ENCODE measurements at regions not wholly inside any gene's neighbourhood (a gene's known extent, or its start where the extent isn't known, plus 50 kb on each side); places are given as distances from the start of the nearest gene placed in this dataset.

DNA sequence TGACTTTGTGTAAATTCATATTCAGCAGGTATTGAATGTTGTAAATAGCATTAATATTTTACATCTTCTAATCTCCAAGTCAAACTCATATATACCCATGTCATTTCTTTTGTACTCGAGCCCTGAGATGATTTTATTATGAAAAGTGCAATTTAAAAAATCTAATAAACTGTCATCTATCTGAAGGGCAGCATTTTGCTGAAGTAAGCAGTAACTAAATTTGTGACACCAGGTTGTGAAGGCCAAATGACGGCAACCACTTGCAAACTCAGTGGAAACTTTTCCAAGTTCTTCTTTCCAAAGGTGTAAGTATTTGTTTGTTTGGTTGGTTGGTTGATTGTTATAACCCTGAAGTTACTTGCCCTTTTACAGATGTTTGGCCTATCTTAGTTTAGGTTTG is 188.3 kb downstream of the GPR37 start:
- Histone ChIP-seq H3K36me3 (ENCODE audit: control insufficient read depth, insufficient read depth, low read length) (no peaks in the 10 kb centered on the region), H3K27me3 (replicated peaks; ENCODE audit: control insufficient read depth, insufficient read depth, low read length, poor library complexity, severe bottlenecking) (no peaks in the 10 kb centered on the region), H3K4me1 (ENCODE audit: control insufficient read depth, insufficient read depth, low read length, poor library complexity, severe bottlenecking) (no peaks in the 10 kb centered on the region), H3K27ac (ENCODE audit: insufficient read depth, low read length, poor library complexity, severe bottlenecking) (no peak overlapping the region), H3K9me3 (ENCODE audit: control insufficient read depth, low read length) (no peaks in the 10 kb centered on the region), H3K4me3 (ENCODE audit: insufficient read depth, low read depth, low read length, poor library complexity, severe bottlenecking) (no peak overlapping the region)
- no peak for DNase-seq

GRCh38 chr7:124575176-124575575 is 190.4 kb downstream of the GPR37 start:
- H3K9me3 ChIP-seq (ENCODE audit: control insufficient read depth, low read length), result no peaks in the 10 kb centered on the region
- H3K36me3 ChIP-seq (ENCODE audit: control insufficient read depth, insufficient read depth, low read length), result no peaks in the 10 kb centered on the region
- no peaks in the 10 kb centered on the region for H3K27me3 ChIP-seq (replicated peaks; ENCODE audit: control insufficient read depth, insufficient read depth, low read length, poor library complexity, severe bottlenecking)
- DNase-seq, result no peak
- H3K27ac ChIP-seq (ENCODE audit: insufficient read depth, low read length, poor library complexity, severe bottlenecking), result no peak overlapping the region
- H3K4me3 ChIP-seq (ENCODE audit: insufficient read depth, low read depth, low read length, poor library complexity, severe bottlenecking), result no peak overlapping the region
- no peaks in the 10 kb centered on the region for H3K4me1 ChIP-seq (ENCODE audit: control insufficient read depth, insufficient read depth, low read length, poor library complexity, severe bottlenecking)

GRCh38 chr7:124570558-124570957 is 195.0 kb downstream of the GPR37 start:
- Histone ChIP-seq H3K27ac (ENCODE audit: insufficient read depth, low read length, poor library complexity, severe bottlenecking) (no peak overlapping the region), H3K4me1 (ENCODE audit: control insufficient read depth, insufficient read depth, low read length, poor library complexity, severe bottlenecking) (no peaks in the 10 kb centered on the region), H3K36me3 (ENCODE audit: control insufficient read depth, insufficient read depth, low read length) (no peaks in the 10 kb centered on the region), H3K4me3 (ENCODE audit: insufficient read depth, low read depth, low read length, poor library complexity, severe bottlenecking) (no peak overlapping the region), H3K9me3 (ENCODE audit: control insufficient read depth, low read length) (no peaks in the 10 kb centered on the region), H3K27me3 (replicated peaks; ENCODE audit: control insufficient read depth, insufficient read depth, low read length, poor library complexity, severe bottlenecking) (no peaks in the 10 kb centered on the region)
- DNase-seq, result no peak

- Histone ChIP-seq H3K4me1 (ENCODE audit: control insufficient read depth, insufficient read depth, low read length, poor library complexity, severe bottlenecking) (no peaks in the 10 kb centered on the region), H3K36me3 (ENCODE audit: control insufficient read depth, insufficient read depth, low read length) (no peaks in the 10 kb centered on the region), H3K9me3 (ENCODE audit: control insufficient read depth, low read length) (no peaks in the 10 kb centered on the region), H3K27me3 (replicated peaks; ENCODE audit: control insufficient read depth, insufficient read depth, low read length, poor library complexity, severe bottlenecking) (no peaks in the 10 kb centered on the region), H3K27ac (ENCODE audit: insufficient read depth, low read length, poor library complexity, severe bottlenecking) (no peak overlapping the region), H3K4me3 (ENCODE audit: insufficient read depth, low read depth, low read length, poor library complexity, severe bottlenecking) (no peak overlapping the region)
- no peak for DNase-seq
These were observed 199.0 kb downstream of the GPR37 start for GRCh38 chr7:124566583-124566982.

GRCh38 chr7:124557587-124557986 is 208.0 kb downstream of the GPR37 start:
- no peaks in the 10 kb centered on the region for H3K4me1 ChIP-seq (ENCODE audit: control insufficient read depth, insufficient read depth, low read length, poor library complexity, severe bottlenecking)
- H3K36me3 ChIP-seq (ENCODE audit: control insufficient read depth, insufficient read depth, low read length), result no peaks in the 10 kb centered on the region
- no peaks in the 10 kb centered on the region for H3K27me3 ChIP-seq (replicated peaks; ENCODE audit: control insufficient read depth, insufficient read depth, low read length, poor library complexity, severe bottlenecking)
- H3K27ac ChIP-seq (ENCODE audit: insufficient read depth, low read length, poor library complexity, severe bottlenecking), result no peak overlapping the region
- H3K9me3 ChIP-seq (ENCODE audit: control insufficient read depth, low read length), result no peaks in the 10 kb centered on the region
- no peak overlapping the region for H3K4me3 ChIP-seq (ENCODE audit: insufficient read depth, low read depth, low read length, poor library complexity, severe bottlenecking)
- no peak for DNase-seq

DNA sequence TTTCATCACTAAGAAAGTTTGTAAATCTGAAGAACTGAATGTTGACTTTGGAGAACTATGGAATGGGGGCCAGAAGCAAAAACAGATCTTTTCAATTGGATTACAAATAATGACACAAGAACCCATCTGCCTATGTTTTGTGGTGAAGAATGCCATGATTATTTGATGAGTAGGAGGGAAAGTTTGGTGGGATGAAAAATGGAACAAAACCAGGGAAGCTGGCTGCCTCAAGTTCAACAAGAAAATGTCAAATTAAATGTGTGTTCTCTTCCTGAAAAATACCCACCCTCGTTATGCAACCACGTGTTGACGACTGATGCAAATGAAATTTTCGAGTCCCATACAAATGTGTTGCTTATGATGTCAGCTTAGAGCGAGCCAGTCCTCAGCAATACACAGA is 208.5 kb downstream of the GPR37 start:
- H3K4me3 ChIP-seq (ENCODE audit: insufficient read depth, low read depth, low read length, poor library complexity, severe bottlenecking), result no peak overlapping the region
- no peaks in the 10 kb centered on the region for H3K36me3 ChIP-seq (ENCODE audit: control insufficient read depth, insufficient read depth, low read length)
- H3K27ac ChIP-seq (ENCODE audit: insufficient read depth, low read length, poor library complexity, severe bottlenecking), result no peak overlapping the region
- no peaks in the 10 kb centered on the region for H3K27me3 ChIP-seq (replicated peaks; ENCODE audit: control insufficient read depth, insufficient read depth, low read length, poor library complexity, severe bottlenecking)
- H3K4me1 ChIP-seq (ENCODE audit: control insufficient read depth, insufficient read depth, low read length, poor library complexity, severe bottlenecking), result no peaks in the 10 kb centered on the region
- no peak for DNase-seq
- no peaks in the 10 kb centered on the region for H3K9me3 ChIP-seq (ENCODE audit: control insufficient read depth, low read length)

GRCh38 chr7:124553502-124553901 is 212.1 kb downstream of the GPR37 start:
- no peaks in the 10 kb centered on the region for H3K36me3 ChIP-seq (ENCODE audit: control insufficient read depth, insufficient read depth, low read length)
- no peak overlapping the region for H3K27ac ChIP-seq (ENCODE audit: insufficient read depth, low read length, poor library complexity, severe bottlenecking)
- no peaks in the 10 kb centered on the region for H3K27me3 ChIP-seq (replicated peaks; ENCODE audit: control insufficient read depth, insufficient read depth, low read length, poor library complexity, severe bottlenecking)
- H3K4me1 ChIP-seq (ENCODE audit: control insufficient read depth, insufficient read depth, low read length, poor library complexity, severe bottlenecking), result no peaks in the 10 kb centered on the region
- no peak for DNase-seq
- no peaks in the 10 kb centered on the region for H3K9me3 ChIP-seq (ENCODE audit: control insufficient read depth, low read length)
- H3K4me3 ChIP-seq (ENCODE audit: insufficient read depth, low read depth, low read length, poor library complexity, severe bottlenecking), result no peak overlapping the region

DNA sequence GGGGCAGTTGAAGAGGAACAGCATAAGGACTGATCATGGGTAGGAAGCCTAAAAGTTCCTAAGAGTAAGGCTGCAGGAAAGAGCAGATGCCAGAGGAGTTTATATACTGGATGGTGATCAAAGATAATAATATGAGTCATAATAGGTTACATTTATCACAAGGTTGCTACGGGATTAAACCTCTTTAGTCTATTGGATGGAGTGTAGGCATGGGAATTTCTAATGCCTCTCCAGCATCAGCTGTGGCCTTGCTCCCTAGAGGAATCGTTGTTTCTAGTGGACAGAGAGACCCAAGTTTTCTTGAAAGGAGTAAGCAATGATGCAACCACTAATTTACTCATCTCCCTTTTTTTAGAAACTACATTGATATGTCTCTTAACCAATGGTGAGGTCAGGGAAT is 213.4 kb downstream of the GPR37 start:
- Histone ChIP-seq H3K4me3 (ENCODE audit: insufficient read depth, low read depth, low read length, poor library complexity, severe bottlenecking) (no peak overlapping the region), H3K9me3 (ENCODE audit: control insufficient read depth, low read length) (no peaks in the 10 kb centered on the region), H3K36me3 (ENCODE audit: control insufficient read depth, insufficient read depth, low read length) (no peaks in the 10 kb centered on the region), H3K27ac (ENCODE audit: insufficient read depth, low read length, poor library complexity, severe bottlenecking) (no peak overlapping the region), H3K27me3 (replicated peaks; ENCODE audit: control insufficient read depth, insufficient read depth, low read length, poor library complexity, severe bottlenecking) (no peaks in the 10 kb centered on the region), H3K4me1 (ENCODE audit: control insufficient read depth, insufficient read depth, low read length, poor library complexity, severe bottlenecking) (no peaks in the 10 kb centered on the region)
- no peak for DNase-seq

DNA sequence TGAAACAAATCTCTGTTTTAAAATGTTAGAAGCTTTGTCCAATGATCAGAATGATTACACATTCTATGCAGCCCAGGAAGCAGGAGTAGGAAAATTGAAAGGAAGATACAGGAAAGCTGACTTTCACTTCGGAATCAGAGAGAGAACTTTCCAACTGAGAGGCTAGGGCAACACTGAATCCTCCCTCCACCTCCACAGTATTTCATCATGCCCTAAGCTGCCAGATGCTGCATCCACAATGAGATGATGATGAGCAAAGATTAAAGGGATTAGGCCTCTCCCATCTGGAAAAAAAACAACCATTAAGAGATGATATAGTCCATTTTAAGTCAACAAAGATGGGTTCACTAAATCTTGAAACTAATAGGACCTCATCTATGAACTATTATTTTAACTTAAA is 215.6 kb downstream of the GPR37 start:
- DNase-seq, result no peak
- H3K4me3 ChIP-seq (ENCODE audit: insufficient read depth, low read depth, low read length, poor library complexity, severe bottlenecking), result no peak overlapping the region
- H3K4me1 ChIP-seq (ENCODE audit: control insufficient read depth, insufficient read depth, low read length, poor library complexity, severe bottlenecking), result no peaks in the 10 kb centered on the region
- no peaks in the 10 kb centered on the region for H3K36me3 ChIP-seq (ENCODE audit: control insufficient read depth, insufficient read depth, low read length)
- no peak overlapping the region for H3K27ac ChIP-seq (ENCODE audit: insufficient read depth, low read length, poor library complexity, severe bottlenecking)
- H3K9me3 ChIP-seq (ENCODE audit: control insufficient read depth, low read length), result no peaks in the 10 kb centered on the region
- H3K27me3 ChIP-seq (replicated peaks; ENCODE audit: control insufficient read depth, insufficient read depth, low read length, poor library complexity, severe bottlenecking), result no peaks in the 10 kb centered on the region

DNA sequence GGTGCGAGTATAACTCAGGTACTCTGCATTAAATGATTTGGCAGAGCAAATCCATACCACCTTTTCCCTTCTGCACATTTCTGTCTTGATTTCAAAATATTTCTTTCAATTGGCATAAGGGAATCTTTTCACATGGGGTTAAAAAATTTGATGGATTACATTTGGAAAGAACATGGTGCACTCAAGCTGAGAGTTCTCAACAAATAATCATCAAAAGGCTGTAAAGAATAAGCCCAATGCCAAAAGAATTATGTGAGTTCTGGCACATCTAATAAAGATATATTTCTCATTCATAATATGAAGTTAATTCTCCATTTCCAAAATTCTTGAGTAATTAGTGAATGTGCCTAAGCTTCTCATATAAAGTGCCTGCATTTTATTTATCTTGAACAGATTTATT is 223.1 kb downstream of the GPR37 start:
- Histone ChIP-seq H3K9me3 (ENCODE audit: control insufficient read depth, low read length) (no peaks in the 10 kb centered on the region), H3K27me3 (replicated peaks; ENCODE audit: control insufficient read depth, insufficient read depth, low read length, poor library complexity, severe bottlenecking) (no peaks in the 10 kb centered on the region), H3K36me3 (ENCODE audit: control insufficient read depth, insufficient read depth, low read length) (no peaks in the 10 kb centered on the region), H3K4me1 (ENCODE audit: control insufficient read depth, insufficient read depth, low read length, poor library complexity, severe bottlenecking) (no peaks in the 10 kb centered on the region), H3K27ac (ENCODE audit: insufficient read depth, low read length, poor library complexity, severe bottlenecking) (no peak overlapping the region), H3K4me3 (ENCODE audit: insufficient read depth, low read depth, low read length, poor library complexity, severe bottlenecking) (no peak overlapping the region)
- no peak for DNase-seq
